ENCODE measurements at regions not wholly inside any gene's neighbourhood (a gene's known extent, or its start where the extent isn't known, plus 50 kb on each side); places are given as distances from the start of the nearest gene placed in this dataset.

DNA sequence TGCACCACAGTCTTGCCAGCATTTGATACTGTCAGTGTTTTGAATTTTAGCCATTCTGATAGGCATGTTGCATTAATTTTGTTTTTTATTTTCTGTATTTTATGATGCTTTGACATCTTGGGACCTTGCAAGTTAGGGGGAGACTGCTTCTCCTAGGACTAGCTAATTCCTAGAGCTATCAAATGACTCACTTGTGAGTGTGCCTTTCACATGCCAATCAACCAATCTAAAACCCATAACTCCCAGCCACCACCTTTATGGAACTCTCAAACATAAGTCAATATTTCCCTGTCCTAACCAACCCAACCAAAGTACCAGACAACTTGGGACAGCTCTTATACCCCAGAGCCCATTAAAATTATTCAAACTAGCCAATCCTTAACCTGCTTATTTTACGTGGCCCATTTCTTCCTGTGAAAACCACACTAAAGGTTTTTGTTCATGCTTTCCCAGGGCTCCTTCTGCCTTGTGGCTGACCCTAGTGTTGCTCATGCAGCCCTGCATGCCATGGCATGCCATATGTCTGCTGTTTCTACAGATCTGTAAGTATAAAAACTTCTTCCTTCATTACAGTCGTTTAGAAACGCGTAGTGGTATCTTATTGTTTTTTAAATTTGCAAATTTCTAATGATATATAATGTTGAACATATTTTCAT, 230.1 kb downstream of the GPD2 start:
- TF ChIP-seq, protein P1, sequence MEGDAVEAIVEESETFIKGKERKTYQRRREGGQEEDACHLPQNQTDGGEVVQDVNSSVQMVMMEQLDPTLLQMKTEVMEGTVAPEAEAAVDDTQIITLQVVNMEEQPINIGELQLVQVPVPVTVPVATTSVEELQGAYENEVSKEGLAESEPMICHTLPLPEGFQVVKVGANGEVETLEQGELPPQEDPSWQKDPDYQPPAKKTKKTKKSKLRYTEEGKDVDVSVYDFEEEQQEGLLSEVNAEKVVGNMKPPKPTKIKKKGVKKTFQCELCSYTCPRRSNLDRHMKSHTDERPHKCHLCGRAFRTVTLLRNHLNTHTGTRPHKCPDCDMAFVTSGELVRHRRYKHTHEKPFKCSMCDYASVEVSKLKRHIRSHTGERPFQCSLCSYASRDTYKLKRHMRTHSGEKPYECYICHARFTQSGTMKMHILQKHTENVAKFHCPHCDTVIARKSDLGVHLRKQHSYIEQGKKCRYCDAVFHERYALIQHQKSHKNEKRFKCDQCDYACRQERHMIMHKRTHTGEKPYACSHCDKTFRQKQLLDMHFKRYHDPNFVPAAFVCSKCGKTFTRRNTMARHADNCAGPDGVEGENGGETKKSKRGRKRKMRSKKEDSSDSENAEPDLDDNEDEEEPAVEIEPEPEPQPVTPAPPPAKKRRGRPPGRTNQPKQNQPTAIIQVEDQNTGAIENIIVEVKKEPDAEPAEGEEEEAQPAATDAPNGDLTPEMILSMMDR (IDR thresholded peaks at IDR 0.05) = no peak
- no peak for TF ChIP-seq POLR2A (IDR thresholded peaks at IDR 0.05)

Measured in testis (tissue), 2 donors.